ENCODE measurements at regions not wholly inside any gene's neighbourhood (a gene's known extent, or its start where the extent isn't known, plus 50 kb on each side); places are given as distances from the start of the nearest gene placed in this dataset.

DNA sequence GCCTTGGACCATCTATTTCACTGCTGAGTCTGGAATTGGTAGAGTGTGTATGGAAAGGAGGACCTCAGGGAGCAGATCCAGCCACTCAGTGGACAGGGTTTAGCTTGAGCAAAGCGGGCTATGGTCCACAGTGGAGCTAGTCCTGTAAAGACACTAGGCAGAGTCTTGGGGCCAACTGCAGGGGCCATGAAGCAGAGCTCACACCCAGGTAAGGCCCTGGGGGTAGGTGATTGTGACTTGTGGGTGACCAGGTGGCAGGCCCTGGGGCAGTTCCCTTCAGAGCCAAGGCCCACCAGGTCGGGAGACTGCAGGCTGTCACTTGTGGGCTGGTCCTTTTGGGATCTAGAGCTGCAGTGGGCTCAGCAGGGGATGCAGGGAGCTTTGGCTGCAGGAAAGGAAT lies 80.8 kb upstream of the EPHB3 start:
- H3K23me2 ChIP-seq (ENCODE audit: insufficient read length, low read depth, low read length, poor library complexity, severe bottlenecking): no peaks in the 10 kb centered on the region
- H4K8ac ChIP-seq (replicated peaks; ENCODE audit: insufficient read length, low read depth, low read length): no peak overlapping the region
- H3K4ac ChIP-seq (ENCODE audit: low read depth, low read length): no peak overlapping the region
- H3K56ac ChIP-seq (ENCODE audit: insufficient read length, low read depth, low read length): no peak overlapping the region
- H3K27ac ChIP-seq (ENCODE audit: insufficient read length, low read depth, low read length): no peak overlapping the region
- no peak overlapping the region for H4K5ac ChIP-seq (ENCODE audit: insufficient read length, low read depth, low read length)
- H3K4me2 ChIP-seq (ENCODE audit: insufficient read depth, insufficient read length, low read length): no peak overlapping the region
- TF ChIP-seq, protein P1, sequence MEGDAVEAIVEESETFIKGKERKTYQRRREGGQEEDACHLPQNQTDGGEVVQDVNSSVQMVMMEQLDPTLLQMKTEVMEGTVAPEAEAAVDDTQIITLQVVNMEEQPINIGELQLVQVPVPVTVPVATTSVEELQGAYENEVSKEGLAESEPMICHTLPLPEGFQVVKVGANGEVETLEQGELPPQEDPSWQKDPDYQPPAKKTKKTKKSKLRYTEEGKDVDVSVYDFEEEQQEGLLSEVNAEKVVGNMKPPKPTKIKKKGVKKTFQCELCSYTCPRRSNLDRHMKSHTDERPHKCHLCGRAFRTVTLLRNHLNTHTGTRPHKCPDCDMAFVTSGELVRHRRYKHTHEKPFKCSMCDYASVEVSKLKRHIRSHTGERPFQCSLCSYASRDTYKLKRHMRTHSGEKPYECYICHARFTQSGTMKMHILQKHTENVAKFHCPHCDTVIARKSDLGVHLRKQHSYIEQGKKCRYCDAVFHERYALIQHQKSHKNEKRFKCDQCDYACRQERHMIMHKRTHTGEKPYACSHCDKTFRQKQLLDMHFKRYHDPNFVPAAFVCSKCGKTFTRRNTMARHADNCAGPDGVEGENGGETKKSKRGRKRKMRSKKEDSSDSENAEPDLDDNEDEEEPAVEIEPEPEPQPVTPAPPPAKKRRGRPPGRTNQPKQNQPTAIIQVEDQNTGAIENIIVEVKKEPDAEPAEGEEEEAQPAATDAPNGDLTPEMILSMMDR (conservative IDR thresholded peaks at IDR 0.05): no peak
- H3K27me3 Mint-ChIP-seq (ENCODE audit: low read depth): no peaks in the 10 kb centered on the region
- H3K4me1 Mint-ChIP-seq: peaks cover 8 to 10% of the 10 kb centered on the region in 2 experiments
- no peak overlapping the region for H3K18ac ChIP-seq (ENCODE audit: insufficient read length, low read depth, low read length)
- H2BK120ac ChIP-seq (ENCODE audit: low read depth, low read length, poor library complexity, severe bottlenecking): no peak overlapping the region
- H3K79me2 ChIP-seq (ENCODE audit: insufficient read depth, low read length): no peaks in the 10 kb centered on the region
- no peak for DNase-seq
- H3K79me1 ChIP-seq (ENCODE audit: insufficient read depth, low read depth, low read length, poor library complexity, severe bottlenecking): no peaks in the 10 kb centered on the region
- no peaks in the 10 kb centered on the region for H3K9me3 ChIP-seq (ENCODE audit: control insufficient read depth, low read depth, low read length)
- no peaks in the 10 kb centered on the region for H3K9me3 Mint-ChIP-seq
- no peak overlapping the region for H2BK5ac ChIP-seq (ENCODE audit: insufficient read length, low read length)
- H2BK12ac ChIP-seq (ENCODE audit: insufficient read length, low read depth, low read length): no peak overlapping the region
- H3K4me3 Mint-ChIP-seq: no peak overlapping the region
- WGBS (ENCODE audit: extremely low coverage, insufficient read length, low lambda C conversion rate): no CpG with 5 or more reads among the region's 2 CpGs
- H3K14ac ChIP-seq (ENCODE audit: insufficient read depth, low read length): no peak overlapping the region
- no peak overlapping the region for H4K91ac ChIP-seq (ENCODE audit: insufficient read length, low read depth, low read length)
- H3T11ph ChIP-seq (ENCODE audit: low read length): no peak overlapping the region
- H2AK5ac ChIP-seq (ENCODE audit: insufficient read length, low read length): peak overlapping the region; percentile 10
- H3K27me3 ChIP-seq (ENCODE audit: insufficient read depth, low read length): no peaks in the 10 kb centered on the region
- no peaks in the 10 kb centered on the region for H4K20me1 ChIP-seq (ENCODE audit: control insufficient read depth, insufficient read depth, insufficient read length)
- no peaks in the 10 kb centered on the region for H3K36me3 Mint-ChIP-seq (ENCODE audit: insufficient read depth in 1 of 3, low read depth in 3 of 3)
- H2BK15ac ChIP-seq (ENCODE audit: low read depth, low read length): no peak overlapping the region
- H2BK20ac ChIP-seq (ENCODE audit: low read depth, low read length, poor library complexity, severe bottlenecking): no peak overlapping the region
- no peak overlapping the region for H3K9ac ChIP-seq (ENCODE audit: extremely low read depth, insufficient read length, low read length)
- no peak overlapping the region for H3K23ac ChIP-seq (ENCODE audit: insufficient read length, low read depth, low read length)
- no peak overlapping the region for H3K27ac Mint-ChIP-seq
- H2AFZ ChIP-seq (ENCODE audit: low read length): no peak overlapping the region
- H3K4me1 ChIP-seq (ENCODE audit: insufficient read depth, low read length): no peaks in the 10 kb centered on the region
